Fibroblast of skin of right biceps (primary cell): ENCODE measurements at regions not wholly inside any gene's neighbourhood (a gene's known extent, or its start where the extent isn't known, plus 50 kb on each side); places are given as distances from the start of the nearest gene placed in this dataset.
"Not testable (repeated sequence)": the region's sequence is repeated elsewhere in the genome, so short reads cannot be mapped to it uniquely, and the experiment has no call there.

Source experiments
- DNase-seq: peaks from one replicate; pipeline ENCODE4 v3.0.0-alpha.2; 2013

- DNase-seq = not testable (repeated sequence)
These were observed 340.6 kb downstream of the TFAP2B start for GRCh38 chr6:51159260-51159659.

DNA sequence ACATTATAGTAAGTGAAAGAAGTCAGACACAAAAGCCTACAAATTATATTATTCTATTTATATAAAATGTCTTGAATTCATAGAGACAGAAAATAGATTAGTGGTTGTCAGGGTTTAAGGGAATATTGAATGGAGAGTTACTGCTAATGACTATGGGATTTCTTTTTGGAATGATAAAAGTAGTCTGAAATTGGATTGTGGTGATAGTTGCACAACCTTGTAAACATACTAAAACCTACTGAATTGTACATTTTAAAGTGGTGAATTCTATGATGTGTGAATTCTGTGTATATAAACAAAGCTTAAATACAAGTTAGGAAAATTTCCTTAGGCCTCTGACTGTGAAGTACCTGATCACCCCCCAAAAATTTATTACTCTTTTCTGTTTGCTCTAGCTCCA, 343.1 kb downstream of the TFAP2B start:
- no peak for DNase-seq

GRCh38 chr6:51163843-51164529, 345.3 kb downstream of the TFAP2B start:
- DNase-seq = no peak

DNA sequence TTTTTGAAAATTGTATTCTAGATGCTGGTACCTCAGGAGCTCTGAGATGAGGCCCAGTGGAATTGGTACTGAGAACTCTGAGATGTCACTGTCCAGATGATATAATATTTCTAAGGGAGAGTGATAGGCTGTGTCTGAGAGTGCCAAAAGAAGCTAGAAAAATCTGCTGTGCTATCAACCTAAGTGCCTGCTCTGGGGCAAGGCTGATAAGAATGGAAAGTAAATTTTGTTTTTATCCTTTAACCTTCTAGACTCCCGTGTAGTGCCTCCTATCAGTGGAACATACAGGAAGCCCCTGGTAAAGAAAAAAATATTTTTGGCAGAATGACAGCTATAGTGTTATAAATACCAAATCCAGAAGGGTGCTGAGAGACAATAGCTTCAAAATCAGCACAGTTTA, 348.2 kb downstream of the TFAP2B start:
- DNase-seq = no peak

GRCh38 chr6:51167468-51167867, 348.8 kb downstream of the TFAP2B start:
- no peak for DNase-seq

- DNase-seq = no peak
These were observed 364.2 kb downstream of the TFAP2B start for GRCh38 chr6:51182827-51183226.

DNA sequence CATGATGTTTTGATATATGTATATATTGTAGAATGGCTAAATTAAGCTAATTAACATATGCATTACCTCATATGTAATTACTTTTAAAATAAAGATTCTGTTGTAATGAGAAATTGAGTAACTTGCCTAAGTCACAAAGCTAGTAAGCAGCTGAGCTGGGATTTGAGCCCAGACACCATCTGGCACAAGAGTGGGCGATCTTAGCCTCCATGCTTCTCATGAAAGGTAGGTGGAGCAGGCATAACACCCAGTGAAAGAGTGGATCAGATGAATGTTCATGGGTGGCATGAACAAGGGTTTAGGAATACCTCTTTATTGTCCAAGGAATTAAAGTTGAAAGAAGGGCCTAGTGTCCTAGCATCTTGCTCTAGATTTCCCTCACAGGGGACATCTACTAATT, 365.4 kb downstream of the TFAP2B start:
- DNase-seq = no peak

DNA sequence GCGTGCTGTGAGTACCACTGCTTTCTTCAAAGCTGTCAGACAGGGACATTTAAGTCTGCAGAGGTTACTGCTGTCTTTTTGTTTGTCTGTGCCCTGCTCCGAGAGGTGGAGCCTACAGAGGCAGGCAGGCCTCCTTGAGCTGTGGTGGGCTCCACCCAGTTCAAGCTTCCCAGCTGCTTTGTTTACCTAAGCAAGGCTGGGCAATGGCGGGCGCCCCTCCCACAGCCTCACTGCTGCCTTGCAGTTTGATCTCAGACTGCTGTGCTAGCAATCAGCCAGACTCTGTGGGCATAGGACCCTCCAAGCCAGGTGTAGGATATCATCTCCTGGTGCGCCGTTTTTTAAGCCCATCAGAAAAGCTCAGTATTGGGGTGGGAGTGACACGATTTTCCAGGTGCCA, 374.5 kb downstream of the TFAP2B start:
- DNase-seq = not testable (repeated sequence)

- no peak for DNase-seq
These were observed 380.5 kb downstream of the TFAP2B start for GRCh38 chr6:51199105-51199552.

- no peak for DNase-seq
These were observed 381.1 kb downstream of the TFAP2B start for GRCh38 chr6:51199733-51200260.

- DNase-seq = no peak
These were observed 382.0 kb downstream of the TFAP2B start for GRCh38 chr6:51200676-51201075.

GRCh38 chr6:51202653-51203052, 384.0 kb downstream of the TFAP2B start:
- not testable (repeated sequence) for DNase-seq

DNA sequence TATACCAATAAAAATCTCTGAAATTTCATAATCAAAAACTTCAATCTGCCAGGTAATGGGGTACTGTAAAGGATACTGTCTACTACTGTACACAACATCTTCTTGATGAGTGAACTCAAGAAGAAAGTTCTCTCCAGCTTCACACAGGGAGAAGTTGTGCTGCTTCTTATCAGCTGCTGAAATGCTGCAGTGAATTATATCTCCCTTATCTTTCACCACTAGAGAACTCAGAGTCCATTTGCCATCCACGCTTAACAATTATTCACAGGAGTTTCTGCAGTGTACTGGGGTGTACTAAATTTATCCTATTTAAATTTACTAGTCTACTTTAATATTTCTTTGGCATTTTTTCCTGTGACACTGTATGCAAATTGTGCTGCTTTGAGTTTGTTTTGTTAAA, 384.8 kb downstream of the TFAP2B start:
- DNase-seq = no peak

DNA sequence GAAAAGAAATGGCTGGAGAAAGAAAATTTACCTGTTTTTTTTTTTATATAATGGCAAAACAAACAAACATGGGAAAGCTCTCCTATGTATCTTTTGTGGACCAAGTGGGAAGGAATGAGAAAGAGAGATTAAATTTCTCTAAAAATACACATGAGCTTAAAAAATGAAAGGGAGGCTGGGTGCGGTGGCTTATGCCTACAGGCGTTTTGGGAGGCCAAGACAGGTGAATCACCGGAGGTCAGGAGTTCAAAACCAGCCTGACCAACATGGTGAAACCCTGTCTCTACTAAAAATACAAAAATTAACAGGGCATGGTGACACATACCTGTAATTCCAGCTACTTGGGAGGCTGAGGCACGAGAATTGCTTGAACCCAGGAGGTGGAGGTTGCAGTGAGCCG, 388.0 kb downstream of the TFAP2B start:
- DNase-seq = not testable (repeated sequence)

DNA sequence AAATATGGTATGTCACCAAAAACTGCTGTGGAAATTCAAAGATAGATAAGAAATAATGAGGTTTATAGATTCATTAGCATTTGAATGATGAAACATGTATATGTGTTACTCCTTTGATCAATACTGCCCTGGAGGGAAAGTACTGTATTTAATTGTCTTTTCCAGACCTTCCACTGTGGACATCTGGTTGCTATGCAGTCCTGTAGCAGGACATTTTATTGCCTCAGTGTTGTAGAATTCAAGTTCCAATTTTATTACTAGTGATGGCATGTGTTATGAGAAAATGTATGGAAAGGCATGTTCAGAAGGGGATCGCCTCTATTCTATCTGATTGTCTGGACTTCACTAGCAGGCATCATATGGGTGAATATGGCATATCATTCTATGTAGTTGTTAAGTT, 391.0 kb downstream of the TFAP2B start:
- DNase-seq = no peak

DNA sequence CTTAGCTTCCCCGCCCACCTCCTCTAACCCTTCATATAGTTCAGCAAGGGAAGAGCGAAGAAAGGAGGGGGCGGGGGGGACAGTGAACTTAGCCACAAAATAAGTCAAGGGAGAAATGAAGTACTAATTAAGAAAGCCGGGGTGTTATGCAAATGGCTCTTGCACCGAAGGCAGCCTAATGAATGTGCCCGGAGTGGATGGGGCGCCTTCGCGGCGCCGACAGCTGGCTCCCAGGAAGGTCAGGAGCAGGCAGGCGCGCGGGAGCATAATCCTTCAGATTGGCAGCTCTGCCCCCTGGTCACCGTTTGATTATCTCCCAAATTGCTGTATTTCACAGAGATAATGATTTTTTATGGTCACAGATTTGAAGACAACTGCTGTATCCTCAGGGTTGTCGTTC, 395.1 kb downstream of the TFAP2B start:
- no peak for DNase-seq

- DNase-seq = no peak
These were observed 395.8 kb downstream of the TFAP2B start for GRCh38 chr6:51214442-51214841.

- no peak for DNase-seq
These were observed 399.5 kb downstream of the TFAP2B start for GRCh38 chr6:51218181-51218580.

- not testable (repeated sequence) for DNase-seq
These were observed 406.0 kb downstream of the TFAP2B start for GRCh38 chr6:51224580-51225240.

GRCh38 chr6:51241376-51241775, 422.7 kb downstream of the TFAP2B start:
- DNase-seq = no peak

GRCh38 chr6:51249798-51250197, 431.1 kb downstream of the TFAP2B start:
- no peak for DNase-seq

- DNase-seq = no peak
These were observed 431.6 kb downstream of the TFAP2B start for GRCh38 chr6:51250317-51250716.

DNA sequence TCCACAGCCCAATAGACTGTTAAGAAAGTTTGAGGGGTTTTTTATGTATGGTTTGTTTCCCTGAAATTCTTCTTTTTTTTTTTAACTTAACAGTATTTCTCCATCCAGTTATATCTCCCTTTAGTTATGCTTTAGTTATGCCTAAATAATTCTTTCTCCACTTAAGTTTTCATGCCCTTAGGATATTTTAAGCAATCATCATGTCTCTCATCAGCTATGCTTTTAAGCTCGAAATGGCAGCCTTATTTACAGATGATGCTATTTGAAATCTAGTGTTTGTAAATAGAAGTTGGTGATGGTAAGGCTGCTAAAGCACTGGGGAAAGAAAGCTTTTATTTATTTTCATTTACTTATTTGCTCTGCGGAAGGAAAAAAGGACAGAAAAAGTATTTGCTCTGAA, 439.3 kb downstream of the TFAP2B start:
- no peak for DNase-seq

DNA sequence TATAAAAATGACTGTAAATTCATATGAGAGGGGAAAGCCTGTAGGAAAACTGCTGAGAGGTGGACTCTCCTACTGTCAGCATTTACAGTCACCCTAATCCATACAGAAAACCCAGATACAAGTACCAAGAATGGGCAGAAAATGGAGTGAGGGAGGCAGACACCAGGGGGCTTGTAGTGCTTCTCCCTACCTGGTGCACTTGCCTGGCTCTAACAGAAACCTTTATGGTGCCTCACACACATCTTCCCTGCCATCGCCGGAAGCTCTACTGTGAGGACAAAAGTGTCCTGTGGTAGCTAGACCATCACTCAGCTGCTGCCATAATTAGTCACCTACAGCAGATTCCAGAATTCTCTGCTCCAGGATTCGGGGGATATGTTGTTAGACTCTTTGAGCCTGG, 441.3 kb downstream of the TFAP2B start:
- no peak for DNase-seq

DNA sequence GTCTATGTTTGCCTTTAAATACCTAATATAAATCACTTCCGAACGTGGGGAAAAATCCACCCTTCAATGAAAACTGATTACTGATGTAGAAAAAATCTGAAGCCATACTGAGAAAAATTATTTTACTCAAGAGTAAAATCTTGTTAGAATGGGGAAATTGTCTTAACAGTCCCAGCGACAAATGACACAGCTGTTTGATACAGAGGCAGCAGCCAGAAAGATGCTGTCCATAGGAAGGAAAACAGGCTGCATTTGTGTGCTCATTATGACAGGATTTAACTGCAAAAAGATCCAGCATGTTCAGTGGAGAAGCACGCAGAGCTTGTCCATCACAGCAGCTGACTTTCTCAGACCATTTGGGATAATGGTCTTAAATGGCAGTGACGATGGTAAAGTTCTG, 443.0 kb downstream of the TFAP2B start:
- DNase-seq = no peak
